Naive thymus-derived CD4-positive, alpha-beta T cell (primary cell): ENCODE measurements at regions not wholly inside any gene's neighbourhood (a gene's known extent, or its start where the extent isn't known, plus 50 kb on each side); places are given as distances from the start of the nearest gene placed in this dataset.

ENCODE experiments used
- ATAC-seq: fragments of 150-1000 bp; cut with Tn5 transposase; 2 replicates; pipeline ENCODE4 v1.10.0; 2021; ENCODE audit warnings: mild to moderate bottlenecking, moderate library complexity
- CTCF ChIA-PET: fragments of 350-600 bp; sonication (Branson Sonifier 250); formaldehyde crosslinking; loops from one replicate; lab custom pipeline; 2021; ENCODE audit warnings: antibody characterized with exemption; lab: Charles Lee
- POLR2A ChIA-PET: fragments of 350-600 bp; sonication (Branson Sonifier 250); formaldehyde crosslinking; loops from one replicate; lab custom pipeline; 2021; ENCODE audit warnings: antibody characterized with exemption, inconsistent platforms; lab: Charles Lee
- DNase-seq, 9 donors: peaks; one replicate each; pipeline versions ENCODE4 v3.0.0 to v3.0.0-alpha.2; 2020 to 2022; ENCODE audit warnings: mixed read lengths in 1 of 9
- H3K27ac ChIP-seq: one replicate; pipeline ENCODE4 v1.7.0; 2013; ENCODE audit warnings: mild to moderate bottlenecking, low read depth, low read length, moderate library complexity
- H3K27me3 ChIP-seq, 2 donors: one replicate each; pipeline ENCODE4 v1.7.0; 2013; ENCODE audit warnings: low read length in 2 of 2, mild to moderate bottlenecking in 2 of 2, moderate library complexity in 2 of 2; ENCODE audit not compliant: control insufficient read depth in 2 of 2, insufficient read depth in 2 of 2
- H3K36me3 ChIP-seq, 3 experiments: 1 replicate in 2 of 3; 2 replicates in 1 of 3; pipeline ENCODE4 v1.7.0; 2013; ENCODE audit warnings: low read length in 3 of 3, mild to moderate bottlenecking in 3 of 3, moderate library complexity in 1 of 3; ENCODE audit not compliant: insufficient read depth in 3 of 3, control insufficient read depth in 2 of 3
- H3K4me1 ChIP-seq, 2 donors: one replicate each; pipeline ENCODE4 v1.7.0; 2013; ENCODE audit warnings: low read length in 2 of 2, mild to moderate bottlenecking in 2 of 2, moderate library complexity in 1 of 2; ENCODE audit not compliant: control insufficient read depth in 2 of 2, insufficient read depth in 2 of 2
- H3K4me3 ChIP-seq: 2 replicates; pipeline ENCODE4 v1.7.0; 2013; ENCODE audit warnings: mild to moderate bottlenecking, low read length
- H3K9me3 ChIP-seq, 3 experiments: 1 replicate in 2 of 3; 2 replicates in 1 of 3; pipeline ENCODE4 v1.7.0; 2013; ENCODE audit warnings: low read length in 3 of 3; ENCODE audit not compliant: control insufficient read depth in 2 of 3
- H3K27ac Mint-ChIP-seq, 9 donors: one replicate each; pipeline ENCODE4 v1.8.0; 2020 to 2022; ENCODE audit warnings: mixed read lengths in 9 of 9, mild to moderate bottlenecking in 8 of 9, moderate library complexity in 5 of 9, inconsistent platforms in 2 of 9
- H3K27me3 Mint-ChIP-seq, 5 donors: one replicate each; pipeline ENCODE4 v1.8.0; 2021 to 2022; ENCODE audit warnings: mixed read lengths in 5 of 5, mild to moderate bottlenecking in 1 of 5
- H3K36me3 Mint-ChIP-seq, 5 donors: one replicate each; pipeline ENCODE4 v1.8.0; 2020 to 2022; ENCODE audit warnings: mixed read lengths in 5 of 5, mild to moderate bottlenecking in 3 of 5, inconsistent platforms in 1 of 5
- H3K4me1 Mint-ChIP-seq, 7 donors: one replicate each; pipeline ENCODE4 v1.8.0; 2020 to 2022; ENCODE audit warnings: mixed read lengths in 7 of 7, mild to moderate bottlenecking in 3 of 7, inconsistent platforms in 1 of 7
- H3K4me3 Mint-ChIP-seq, 10 donors: one replicate each; pipeline ENCODE4 v1.8.0; 2020 to 2022; ENCODE audit warnings: mild to moderate bottlenecking in 10 of 10, mixed read lengths in 10 of 10, moderate library complexity in 6 of 10, inconsistent platforms in 2 of 10
- H3K9me3 Mint-ChIP-seq, 11 donors: one replicate each; pipeline ENCODE4 v1.8.0; 2020 to 2022; ENCODE audit warnings: mixed read lengths in 11 of 11, mild to moderate bottlenecking in 4 of 11, inconsistent platforms in 1 of 11, moderate library complexity in 1 of 11
- intact Hi-C, 2 donors: fragments of 100-400 bp; cut with micrococcal nuclease; formaldehyde crosslinking; loops; one replicate each; pipeline ENCODE4 v1.15.1; 2023

DNA sequence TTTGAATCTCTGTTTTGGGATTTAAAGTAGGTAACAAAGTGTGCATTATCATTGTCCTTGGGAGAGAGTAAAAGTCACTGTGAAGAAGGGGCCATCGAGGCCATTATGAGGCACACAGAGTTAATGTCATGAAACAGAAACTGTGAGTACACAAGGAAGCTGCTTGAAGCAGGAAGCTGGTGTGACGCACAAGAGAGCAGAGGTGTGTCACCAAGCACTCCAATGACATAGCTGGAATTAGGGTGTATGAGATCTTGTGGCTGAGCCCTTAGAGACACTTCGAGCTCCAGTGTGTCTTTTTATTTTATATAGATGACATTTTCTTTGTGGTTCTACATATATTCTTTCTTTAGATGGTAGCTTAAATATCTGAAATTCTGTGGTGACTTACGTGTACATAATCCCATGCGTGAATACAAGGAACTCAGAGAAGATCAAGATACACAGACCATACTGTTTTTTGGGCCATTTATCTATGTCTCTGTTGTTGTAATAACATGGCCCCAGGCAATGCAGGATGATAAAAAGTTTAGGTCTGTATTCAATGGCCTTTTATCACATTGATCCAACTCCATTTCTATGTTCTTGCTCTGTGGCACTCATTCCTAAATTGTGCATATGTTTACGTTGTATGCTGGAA lies 164.7 kb upstream of the FAM98A start:
- H3K36me3 ChIP-seq: no peaks in the 10 kb centered on the region
- Mint-ChIP-seq H3K4me3 (no peak overlapping the region), H3K27me3 (peaks cover 0 to 10% (median 5%) of the 10 kb centered on the region in 5 donors), H3K9me3 (peaks cover 0 to 17% (median 6%) of the 10 kb centered on the region in 11 donors), H3K27ac (no peak overlapping the region), H3K36me3 (peaks cover 0 to 6% (median 0%) of the 10 kb centered on the region in 5 donors), H3K4me1 (no peaks in the 10 kb centered on the region)
- H3K4me3 ChIP-seq: no peak overlapping the region
- no peaks in the 10 kb centered on the region for H3K4me1 ChIP-seq
- H3K27ac ChIP-seq: no peak overlapping the region
- ATAC-seq (no peak), DNase-seq (no peak)
- H3K27me3 ChIP-seq: no peaks in the 10 kb centered on the region
- intact Hi-C loops: no loop called here
- H3K9me3 ChIP-seq: no peaks in the 10 kb centered on the region
- ChIA-PET POLR2A (no interaction called here), CTCF (no interaction called here)

DNA sequence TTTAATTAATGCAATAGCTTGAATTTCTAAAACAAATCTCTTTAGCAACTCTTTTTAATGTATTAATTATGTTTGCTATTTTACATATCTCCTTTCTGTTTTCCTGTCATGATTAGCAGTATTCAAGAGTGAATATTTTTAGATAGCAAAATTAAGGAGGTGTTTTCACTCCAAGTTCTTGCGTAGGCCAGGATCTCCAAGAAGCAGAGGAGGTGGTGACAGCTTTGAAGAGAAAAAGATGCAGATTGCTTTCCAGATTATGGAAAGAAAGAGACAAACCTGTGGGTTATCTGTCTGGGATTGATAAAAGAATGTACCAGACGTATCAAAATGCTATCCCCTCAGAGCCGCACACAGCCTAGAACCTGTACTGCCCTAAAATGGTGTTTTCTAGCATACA lies 163.5 kb upstream of the FAM98A start:
- ChIA-PET CTCF (no interaction called here), POLR2A (no interaction called here)
- no peaks in the 10 kb centered on the region for H3K36me3 ChIP-seq
- H3K9me3 ChIP-seq: no peaks in the 10 kb centered on the region
- no peak overlapping the region for H3K27ac Mint-ChIP-seq
- ATAC-seq (no peak), DNase-seq (no peak)
- peaks cover 0 to 8% (median 0%) of the 10 kb centered on the region in 5 donors for H3K36me3 Mint-ChIP-seq
- H3K4me3 Mint-ChIP-seq: no peak overlapping the region
- no peaks in the 10 kb centered on the region for H3K4me1 Mint-ChIP-seq
- no peak overlapping the region for H3K4me3 ChIP-seq
- H3K4me1 ChIP-seq: no peaks in the 10 kb centered on the region
- H3K27me3 Mint-ChIP-seq: peaks cover 0 to 8% (median 5%) of the 10 kb centered on the region in 5 donors
- no peak overlapping the region for H3K27ac ChIP-seq
- H3K27me3 ChIP-seq: no peaks in the 10 kb centered on the region
- peaks cover 0 to 18% (median 6%) of the 10 kb centered on the region in 11 donors for H3K9me3 Mint-ChIP-seq
- intact Hi-C loops: no loop called here

DNA sequence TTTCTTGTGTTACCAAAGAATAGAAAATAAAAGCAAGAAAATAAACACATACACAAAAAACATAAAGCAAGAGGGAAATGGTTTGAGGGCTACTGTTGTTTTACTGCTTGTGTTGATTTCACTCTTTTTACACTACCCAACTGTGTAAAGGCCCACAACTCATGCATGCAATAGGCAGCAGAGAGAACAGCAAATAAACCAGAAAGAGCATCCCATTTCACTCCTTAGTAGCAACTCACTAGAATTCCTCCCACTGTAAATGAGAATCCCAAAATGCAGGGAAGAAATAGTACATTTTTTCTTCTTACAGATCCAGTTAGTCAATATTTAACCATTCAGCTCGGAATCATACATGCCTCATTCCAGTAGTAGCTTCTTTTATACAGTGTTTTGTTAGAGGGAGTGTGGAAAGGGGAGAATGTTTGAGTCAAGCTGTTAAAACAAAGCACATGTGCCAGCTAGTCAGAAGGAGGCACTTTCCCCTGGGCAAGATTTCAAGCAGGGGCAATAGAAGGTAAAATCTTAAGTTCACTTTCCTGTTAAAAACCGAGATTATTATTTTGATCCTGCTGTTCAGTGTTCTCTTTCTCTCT lies 147.2 kb upstream of the FAM98A start:
- H3K4me3 ChIP-seq: no peak overlapping the region
- ChIA-PET CTCF (no interaction called here), POLR2A (no interaction called here)
- H3K9me3 Mint-ChIP-seq: peaks cover 0 to 19% (median 7%) of the 10 kb centered on the region in 11 donors
- H3K4me3 Mint-ChIP-seq: no peak overlapping the region
- H3K4me1 ChIP-seq: no peaks in the 10 kb centered on the region
- intact Hi-C loops: no loop called here
- no peaks in the 10 kb centered on the region for H3K36me3 ChIP-seq
- H3K27ac ChIP-seq: no peak overlapping the region
- peaks cover 0 to 33% (median 25%) of the 10 kb centered on the region in 5 donors for H3K27me3 Mint-ChIP-seq
- H3K9me3 ChIP-seq: no peaks in the 10 kb centered on the region
- no peak overlapping the region for H3K27ac Mint-ChIP-seq
- DNase-seq (no peak), ATAC-seq (no peak)
- H3K36me3 Mint-ChIP-seq: peaks cover 0 to 6% (median 0%) of the 10 kb centered on the region in 5 donors
- no peaks in the 10 kb centered on the region for H3K27me3 ChIP-seq
- no peaks in the 10 kb centered on the region for H3K4me1 Mint-ChIP-seq

DNA sequence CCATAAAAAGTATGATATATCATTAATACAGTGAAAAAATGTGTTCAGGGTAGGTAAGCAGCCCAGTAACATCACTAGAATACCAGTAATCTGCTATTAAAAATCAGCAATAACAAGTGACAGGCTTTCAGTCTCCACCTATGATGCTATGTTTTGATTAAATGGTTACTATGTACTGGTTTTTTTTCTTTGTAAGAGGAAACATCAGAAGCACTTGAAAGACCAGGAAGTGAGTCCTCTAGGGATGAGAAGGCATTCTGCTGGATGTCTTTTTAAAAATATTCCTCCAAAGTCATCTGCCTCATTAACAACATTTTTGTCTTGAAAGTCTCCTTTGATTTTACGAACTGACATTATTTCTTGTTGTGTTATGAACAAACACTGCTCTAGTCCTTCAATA lies 136.0 kb upstream of the FAM98A start:
- no peak for ATAC-seq

DNA sequence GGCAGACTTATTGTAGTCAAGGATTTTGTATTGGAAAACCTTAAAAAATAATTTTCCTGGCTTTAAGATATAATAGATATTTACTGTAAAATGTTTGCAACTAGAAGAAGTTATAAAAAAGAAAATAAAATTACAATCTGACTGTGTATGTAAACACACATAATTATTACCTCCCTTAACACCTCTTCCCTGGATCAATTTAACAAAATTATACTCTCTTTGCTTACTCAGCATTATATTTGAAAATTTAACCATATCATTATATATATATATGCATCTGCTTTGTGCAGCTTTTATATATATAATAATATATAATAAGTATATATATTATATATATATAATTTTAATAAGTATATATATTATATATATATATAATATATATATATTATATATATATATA lies 131.7 kb upstream of the FAM98A start:
- Mint-ChIP-seq H3K9me3 (peaks cover 0 to 6% (median 2%) of the 10 kb centered on the region in 11 donors), H3K27ac (no peak overlapping the region), H3K4me1 (peaks cover 0 to 6% (median 0%) of the 10 kb centered on the region in 7 donors), H3K4me3 (no peak overlapping the region), H3K36me3 (peaks cover 0 to 10% (median 0%) of the 10 kb centered on the region in 5 donors), H3K27me3 (peaks cover 0 to 13% (median 0%) of the 10 kb centered on the region in 5 donors)
- DNase-seq: no peak
- Histone ChIP-seq H3K27me3 (no peaks in the 10 kb centered on the region), H3K9me3 (no peaks in the 10 kb centered on the region), H3K27ac (no peak overlapping the region), H3K4me3 (no peak overlapping the region), H3K36me3 (no peaks in the 10 kb centered on the region), H3K4me1 (no peaks in the 10 kb centered on the region)
- POLR2A ChIA-PET: no interaction called here
- intact Hi-C loops: no loop called here
- ATAC-seq: no peak
- CTCF ChIA-PET: no interaction called here

More for the DNA sequence above, 136.0 kb upstream of the FAM98A start:
- intact Hi-C loops: no loop called here
- no peak overlapping the region for H3K4me3 ChIP-seq
- Mint-ChIP-seq H3K4me3 (no peak overlapping the region), H3K4me1 (no peaks in the 10 kb centered on the region), H3K27ac (no peak overlapping the region), H3K9me3 (peaks cover 0 to 6% (median 0%) of the 10 kb centered on the region in 11 donors), H3K36me3 (no peaks in the 10 kb centered on the region), H3K27me3 (peaks cover 0 to 8% (median 0%) of the 10 kb centered on the region in 5 donors)
- no peak overlapping the region for H3K27ac ChIP-seq
- H3K27me3 ChIP-seq: no peaks in the 10 kb centered on the region
- CTCF ChIA-PET: no interaction called here
- no peaks in the 10 kb centered on the region for H3K36me3 ChIP-seq
- H3K9me3 ChIP-seq: no peaks in the 10 kb centered on the region
- no peaks in the 10 kb centered on the region for H3K4me1 ChIP-seq
- POLR2A ChIA-PET: no interaction called here
- no peak for DNase-seq

DNA sequence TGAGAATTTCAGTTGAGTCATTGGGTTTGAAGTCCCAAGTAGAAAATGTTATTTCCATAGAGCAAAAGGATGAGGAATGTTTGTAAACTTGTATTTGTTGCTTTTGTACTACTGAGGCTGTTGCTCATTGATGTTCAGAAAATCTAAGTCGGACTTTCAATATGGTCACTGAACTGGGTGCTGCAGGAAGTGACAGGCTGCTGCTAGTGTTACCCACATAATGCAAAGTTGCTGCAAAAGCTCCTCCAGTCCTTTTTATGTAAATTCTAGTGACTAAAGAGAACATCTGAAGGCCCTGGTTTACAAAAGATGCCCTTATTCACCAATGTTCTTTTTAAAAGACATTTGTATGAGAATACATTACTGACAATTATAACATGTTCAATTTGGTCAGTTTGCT lies 131.1 kb upstream of the FAM98A start:
- H3K4me1 ChIP-seq: no peaks in the 10 kb centered on the region
- Mint-ChIP-seq H3K4me3 (no peak overlapping the region), H3K27ac (no peak overlapping the region), H3K4me1 (peaks cover 0 to 6% (median 0%) of the 10 kb centered on the region in 7 donors), H3K9me3 (peaks cover 0 to 6% (median 2%) of the 10 kb centered on the region in 11 donors), H3K36me3 (peaks cover 0 to 10% (median 0%) of the 10 kb centered on the region in 5 donors), H3K27me3 (peaks cover 0 to 13% (median 0%) of the 10 kb centered on the region in 5 donors)
- DNase-seq: no peak
- no peak overlapping the region for H3K27ac ChIP-seq
- intact Hi-C loops: no loop called here
- no peaks in the 10 kb centered on the region for H3K9me3 ChIP-seq
- H3K36me3 ChIP-seq: no peaks in the 10 kb centered on the region
- H3K27me3 ChIP-seq: no peaks in the 10 kb centered on the region
- H3K4me3 ChIP-seq: no peak overlapping the region
- ATAC-seq: no peak
- POLR2A ChIA-PET: no interaction called here
- CTCF ChIA-PET: no interaction called here

DNA sequence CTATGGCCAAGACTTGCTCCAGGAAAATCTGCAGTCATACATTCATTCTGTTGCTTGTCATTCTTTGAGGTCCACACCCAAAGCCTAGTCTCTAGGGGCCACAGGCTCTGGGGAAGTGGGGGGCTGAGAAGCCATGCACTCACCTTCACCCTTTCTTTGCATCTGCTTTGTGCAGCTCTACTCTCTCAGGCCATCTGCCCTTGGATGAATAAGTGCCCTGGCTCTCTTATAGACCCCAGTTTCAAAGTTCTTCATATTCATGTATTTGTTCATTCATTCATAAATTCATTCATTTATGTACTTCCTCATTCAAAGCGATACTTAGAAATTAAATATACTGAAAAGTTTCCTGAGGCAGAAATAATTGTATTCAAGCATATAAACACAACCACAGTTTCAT lies 130.3 kb upstream of the FAM98A start:
- Histone ChIP-seq H3K9me3 (no peaks in the 10 kb centered on the region), H3K4me1 (no peaks in the 10 kb centered on the region), H3K27ac (no peak overlapping the region), H3K4me3 (no peak overlapping the region), H3K27me3 (no peaks in the 10 kb centered on the region), H3K36me3 (no peaks in the 10 kb centered on the region)
- intact Hi-C loops: no loop called here
- POLR2A ChIA-PET: no interaction called here
- Mint-ChIP-seq H3K36me3 (peaks cover 0 to 10% (median 0%) of the 10 kb centered on the region in 5 donors), H3K4me1 (peaks cover 0 to 6% (median 0%) of the 10 kb centered on the region in 7 donors), H3K27me3 (peaks cover 0 to 13% (median 0%) of the 10 kb centered on the region in 5 donors), H3K27ac (no peak overlapping the region), H3K4me3 (no peak overlapping the region), H3K9me3 (peaks cover 0 to 6% (median 2%) of the 10 kb centered on the region in 11 donors)
- ATAC-seq (no peak), DNase-seq (no peak)
- CTCF ChIA-PET: no interaction called here
